Limb (tissue), 2 donors: ENCODE measurements at regions not wholly inside any gene's neighbourhood (a gene's known extent, or its start where the extent isn't known, plus 50 kb on each side); places are given as distances from the start of the nearest gene placed in this dataset.
A peak's percentile ranks its signal among the peaks of the same experiment; 100 is the strongest.

Experiments
- DNase-seq, 2 donors: peaks; one replicate each; pipeline ENCODE4 v3.0.0-alpha.2; 2016; ENCODE audit errors: extremely low spot score in 2 of 2

DNA sequence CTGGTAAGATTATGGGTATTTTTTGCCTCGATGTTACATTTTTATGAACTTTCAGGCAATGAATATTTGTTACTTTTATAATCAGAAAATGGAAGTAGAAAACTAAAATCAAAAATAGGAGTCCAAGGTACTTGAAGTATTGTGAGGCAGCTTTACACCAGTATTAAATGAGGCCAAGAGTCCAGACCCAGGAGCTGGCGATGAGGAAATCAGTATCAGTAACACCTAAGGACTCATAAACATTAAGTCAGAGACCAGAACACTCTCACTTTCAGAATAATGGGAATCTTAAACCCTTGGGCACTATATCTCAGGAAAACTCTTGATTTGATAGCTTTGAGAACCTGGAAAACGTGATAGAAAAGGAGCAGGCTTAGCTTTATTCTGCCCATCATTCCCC lies 208.8 kb downstream of the GXYLT1 start:
- no peak for DNase-seq

DNA sequence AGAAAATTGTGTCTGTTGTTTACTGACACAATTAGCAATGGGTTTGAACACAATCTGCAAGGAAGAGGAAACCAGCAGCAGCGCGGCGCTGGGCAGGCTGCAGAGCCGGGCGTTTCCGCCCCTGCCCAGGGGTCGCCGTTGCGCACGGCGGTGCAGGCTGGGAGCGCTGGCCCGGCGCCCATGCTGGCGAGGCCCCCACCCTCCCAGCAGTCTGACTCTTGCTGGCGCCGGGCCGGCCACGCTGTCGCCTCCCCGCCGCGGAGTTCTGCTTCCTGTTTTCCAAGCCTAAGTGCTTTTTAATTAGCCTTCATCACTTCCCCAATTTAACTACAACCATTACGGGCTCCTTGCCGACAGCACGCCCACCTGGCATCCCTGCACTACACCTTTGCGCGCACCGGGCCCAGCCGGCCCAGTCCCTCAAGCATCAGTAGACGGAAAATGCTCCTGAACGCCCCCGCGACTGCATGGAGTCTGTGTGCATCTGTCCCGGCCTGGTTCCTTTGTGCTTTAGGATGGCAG lies 212.1 kb downstream of the GXYLT1 start:
- peak; percentile 80 to 82 for DNase-seq

DNA sequence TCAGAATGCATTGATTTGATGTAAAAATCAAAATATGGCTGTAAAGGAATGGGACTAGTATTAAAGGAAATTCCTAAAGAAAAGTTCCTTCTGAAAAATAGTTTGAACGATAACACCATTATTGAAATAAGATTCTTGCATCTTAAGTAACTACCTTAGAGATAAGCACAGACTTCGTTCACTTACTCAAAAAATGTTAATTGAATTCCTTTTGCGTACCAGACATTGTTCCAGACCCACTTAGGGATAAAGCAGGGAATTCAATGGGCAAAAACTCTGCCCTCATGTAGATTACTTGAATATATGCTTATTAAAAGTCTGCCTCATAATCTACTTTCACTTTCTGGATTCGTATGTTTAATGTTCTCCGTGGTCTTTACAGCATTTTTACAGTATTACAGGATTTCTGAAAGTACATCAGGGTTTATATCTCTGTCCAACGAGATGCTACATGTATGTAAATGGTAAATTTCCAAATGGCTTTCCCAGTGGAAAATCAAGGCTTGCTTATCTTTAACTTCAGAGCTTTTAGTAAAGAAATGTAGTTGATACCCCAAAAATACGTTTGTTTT lies 213.7 kb downstream of the GXYLT1 start:
- no peak for DNase-seq

DNA sequence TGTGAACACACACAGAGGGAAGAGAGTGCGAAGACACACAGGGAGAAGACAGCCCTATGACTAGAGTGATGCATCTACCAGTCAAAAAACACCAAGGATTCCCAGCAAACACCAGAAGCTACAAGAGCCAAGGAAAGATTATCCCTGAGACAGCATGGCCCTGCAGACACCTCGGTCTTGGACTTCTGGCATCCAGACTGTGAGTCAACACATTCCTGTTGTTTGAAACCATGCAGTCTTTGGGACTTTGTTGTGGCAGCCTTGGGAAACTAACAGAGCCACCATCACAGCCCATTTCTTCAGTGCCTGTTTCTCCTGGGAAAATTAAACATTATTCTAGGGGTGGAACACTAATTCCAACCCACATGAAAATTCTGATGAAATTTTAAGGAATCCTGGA lies 220.6 kb downstream of the GXYLT1 start:
- no peak for DNase-seq

DNA sequence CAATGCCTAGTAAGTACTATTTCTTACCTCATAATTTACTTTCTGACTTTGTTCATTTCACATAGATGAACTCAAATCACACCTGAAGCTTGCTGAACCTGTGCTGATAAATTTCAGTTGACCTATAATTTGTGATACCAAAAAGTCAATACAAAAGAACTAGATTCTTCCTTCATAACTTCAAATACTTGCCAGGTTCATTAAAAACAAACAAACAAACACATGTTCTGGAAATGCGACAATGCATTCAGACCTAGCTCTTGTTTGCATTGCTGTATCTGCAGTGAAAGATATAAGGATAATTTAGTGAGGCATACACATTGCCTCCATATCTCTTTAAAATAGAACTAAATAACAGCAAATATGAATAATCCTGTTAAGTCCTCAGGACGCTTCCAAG lies 221.3 kb downstream of the GXYLT1 start:
- DNase-seq: no peak

DNA sequence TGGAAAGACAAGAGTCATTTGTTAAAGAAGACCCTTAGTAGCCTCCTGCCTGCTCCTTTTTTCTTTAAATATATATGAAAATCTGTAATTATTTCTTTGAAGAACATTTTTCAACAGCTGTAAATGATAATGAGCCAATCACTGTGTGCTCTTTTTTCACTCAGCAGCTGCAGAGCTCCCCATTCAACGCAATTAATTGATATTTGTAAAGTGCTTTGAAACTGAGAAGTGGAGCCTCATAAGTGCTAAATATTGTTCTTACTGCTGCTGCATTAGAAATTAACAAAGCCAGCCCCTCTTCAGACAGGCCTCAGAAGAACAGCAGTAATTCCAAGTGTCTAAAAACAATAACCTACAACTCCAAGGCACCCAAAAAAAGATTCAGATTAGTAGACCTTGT lies 224.3 kb downstream of the GXYLT1 start:
- DNase-seq: no peak

DNA sequence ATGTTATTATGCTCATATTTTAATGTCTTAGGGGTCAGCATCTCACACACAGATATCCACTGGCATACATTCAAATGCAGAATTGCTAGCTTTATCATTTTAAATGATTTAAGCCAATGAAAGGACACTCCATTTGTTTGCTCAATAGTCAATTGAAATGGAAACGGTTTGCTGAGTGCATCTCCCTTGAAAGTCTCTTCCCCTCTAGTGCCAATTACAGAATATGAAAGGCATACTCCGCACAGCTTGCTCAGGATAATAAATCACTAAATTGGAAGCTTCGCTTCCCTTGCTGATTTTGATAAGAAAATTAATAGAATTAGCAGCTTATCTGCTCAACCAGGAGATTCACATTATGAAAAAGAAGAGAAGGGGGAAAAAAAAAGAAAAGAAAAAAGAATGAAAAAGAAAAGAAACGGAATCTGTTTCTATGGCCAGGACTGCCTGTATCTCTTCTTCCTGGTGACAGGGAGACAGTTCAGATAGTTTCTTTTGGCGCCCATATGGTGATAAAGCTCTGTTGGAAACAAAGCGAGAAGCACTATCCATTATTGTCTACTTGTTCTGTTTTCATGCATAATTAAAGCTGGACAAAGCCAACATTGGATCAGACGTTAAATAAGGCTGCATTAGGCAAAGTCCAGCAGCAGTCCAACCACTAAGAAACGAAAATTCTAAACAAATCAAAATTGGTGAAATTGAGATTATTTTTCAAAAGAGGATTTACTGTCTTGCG lies 225.0 kb downstream of the GXYLT1 start:
- no peak for DNase-seq

DNA sequence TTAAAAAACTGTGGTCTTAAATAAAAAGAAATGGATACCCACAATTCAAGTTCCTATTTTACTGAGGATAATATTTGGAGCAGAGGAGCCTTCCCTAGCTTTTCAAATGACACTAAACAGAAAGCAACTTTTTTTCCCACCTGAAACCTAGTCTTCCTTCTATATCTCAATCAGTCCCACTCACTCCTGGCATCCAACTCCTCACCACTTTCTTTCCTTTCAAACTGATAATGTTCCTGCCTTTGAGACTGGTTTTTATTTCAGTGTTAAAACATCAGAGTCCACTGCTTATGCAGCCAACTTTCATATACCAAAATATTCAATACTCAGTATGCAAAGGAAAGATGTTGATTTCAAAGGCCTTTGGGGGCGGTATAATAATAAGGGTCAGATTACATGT lies 225.6 kb downstream of the GXYLT1 start:
- DNase-seq: no peak

DNA sequence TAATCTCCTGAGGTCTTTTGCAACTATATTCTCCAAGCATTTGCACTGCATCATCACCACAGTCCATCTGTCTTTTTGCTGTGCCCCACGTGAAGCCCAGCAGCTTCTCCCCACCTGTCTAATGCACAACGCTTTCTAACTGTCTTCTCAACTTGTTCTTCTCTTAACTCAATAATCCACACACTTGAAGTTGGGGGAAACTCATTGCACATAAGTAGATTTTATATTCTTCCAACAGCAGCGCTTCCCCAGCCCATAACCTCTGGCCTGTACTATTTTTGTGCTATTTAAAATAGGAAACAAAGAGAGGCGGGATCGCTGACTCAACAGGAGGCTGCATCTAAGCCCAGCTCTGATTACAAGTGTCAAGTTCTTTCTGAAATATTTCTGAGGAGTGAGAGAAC lies 226.7 kb downstream of the GXYLT1 start:
- DNase-seq: no peak

DNA sequence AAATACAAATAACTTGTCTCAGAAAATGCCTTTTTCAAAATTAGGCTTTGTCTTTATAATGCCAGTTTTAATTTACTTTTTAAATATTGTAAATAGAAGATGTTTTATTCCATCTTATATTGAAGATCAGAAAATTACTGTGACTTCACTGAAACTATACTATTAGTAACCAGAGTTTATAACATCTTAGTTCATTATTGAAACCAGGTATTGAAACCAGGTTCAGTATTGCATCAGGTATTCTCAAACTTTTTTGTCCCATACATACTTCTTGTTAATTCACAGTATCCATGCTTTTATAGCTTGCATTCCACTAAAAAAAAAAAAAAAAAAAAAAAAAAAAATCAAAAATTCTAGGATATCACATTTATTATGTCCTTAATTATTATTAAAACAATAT lies 227.5 kb downstream of the GXYLT1 start:
- no peak for DNase-seq

DNA sequence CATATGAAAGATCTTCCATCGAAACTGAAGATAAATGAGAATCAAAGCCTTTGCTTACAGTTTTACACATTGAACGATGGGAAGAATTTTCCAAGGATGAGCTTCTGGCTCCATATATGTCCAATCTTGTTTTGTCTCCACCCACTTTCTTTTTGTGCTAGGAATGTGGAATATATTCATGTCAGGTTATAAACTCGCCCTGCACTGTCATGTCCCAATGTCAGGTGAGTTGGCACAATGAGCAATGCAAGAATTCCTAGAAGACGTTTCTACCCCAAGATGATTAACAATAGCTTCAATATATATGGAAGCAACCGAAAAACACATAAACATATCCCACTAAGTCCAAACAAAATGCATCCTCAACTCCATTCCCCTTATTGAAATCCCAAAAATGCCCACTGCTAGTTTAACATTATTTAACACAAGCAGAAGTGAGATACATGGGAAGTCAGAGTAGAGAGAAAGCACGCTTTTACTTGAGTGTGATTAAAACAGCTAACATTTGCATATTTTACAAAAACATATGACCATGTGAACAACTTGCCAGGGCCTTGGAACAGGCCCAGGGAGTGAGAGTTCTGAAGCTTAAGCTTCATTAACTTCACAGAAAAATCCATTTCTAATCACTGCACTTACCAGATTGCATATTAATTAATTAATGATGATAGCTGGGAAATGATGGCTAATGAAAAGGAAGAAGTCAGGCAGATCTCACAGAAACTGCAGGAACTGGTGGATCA lies 233.9 kb downstream of the GXYLT1 start:
- no peak for DNase-seq

DNA sequence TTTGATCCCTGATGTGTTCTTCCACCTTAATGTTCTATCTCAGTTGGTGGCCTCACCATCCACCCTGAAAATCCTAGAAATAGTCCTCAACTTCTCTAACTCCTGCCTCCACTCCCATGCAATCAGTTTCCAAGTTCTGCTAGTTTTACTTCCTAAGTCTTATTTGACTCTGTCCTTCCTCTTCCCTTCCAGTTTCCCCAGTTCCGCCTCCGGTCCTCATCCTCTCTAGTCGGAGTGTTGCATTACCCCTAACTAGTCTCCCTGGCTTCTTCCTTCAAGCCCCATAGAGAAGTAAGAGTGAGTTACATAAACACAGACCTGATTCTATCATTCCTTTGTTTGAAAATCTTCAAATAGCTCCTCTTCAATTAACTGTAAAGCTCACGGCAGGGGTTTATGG lies 236.5 kb downstream of the GXYLT1 start:
- DNase-seq: no peak

DNA sequence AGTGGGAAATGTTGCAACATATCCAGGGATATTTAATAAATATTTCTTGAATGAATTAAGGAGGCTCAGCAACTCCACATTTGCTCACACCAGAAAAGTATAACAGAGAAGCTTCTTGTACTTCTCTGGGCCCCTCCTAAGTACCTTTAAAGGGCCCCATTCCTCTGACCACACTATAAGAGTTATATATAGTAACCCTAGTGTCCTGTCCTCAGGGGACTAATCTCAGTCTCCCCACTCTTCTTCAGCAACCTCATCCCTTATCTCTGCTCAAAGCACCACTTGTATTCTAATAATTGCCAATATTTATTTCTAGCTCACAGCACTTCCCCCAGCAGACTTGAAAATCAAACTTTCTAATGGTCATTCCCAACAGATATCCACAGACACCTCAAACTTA lies 237.1 kb downstream of the GXYLT1 start:
- no peak for DNase-seq

DNA sequence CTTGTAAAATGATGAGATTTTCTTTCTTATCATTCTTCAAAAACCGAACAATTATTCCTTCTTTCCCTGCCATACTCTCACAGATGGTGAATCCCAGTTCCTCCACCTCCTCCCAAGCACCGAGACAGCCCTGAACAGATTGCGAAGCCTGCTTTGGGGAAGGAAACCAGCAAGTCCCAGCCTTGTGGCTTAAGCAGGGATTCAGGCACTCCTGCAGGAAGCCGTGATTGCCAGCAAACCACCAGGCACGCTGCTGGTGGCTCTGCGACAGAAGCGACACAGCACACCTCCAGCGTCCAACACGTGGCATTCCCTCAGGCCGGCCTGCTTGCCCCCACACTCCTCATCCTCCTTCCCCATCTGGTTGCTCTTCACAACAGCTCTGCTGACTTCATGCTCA lies 237.7 kb downstream of the GXYLT1 start:
- no peak for DNase-seq

DNA sequence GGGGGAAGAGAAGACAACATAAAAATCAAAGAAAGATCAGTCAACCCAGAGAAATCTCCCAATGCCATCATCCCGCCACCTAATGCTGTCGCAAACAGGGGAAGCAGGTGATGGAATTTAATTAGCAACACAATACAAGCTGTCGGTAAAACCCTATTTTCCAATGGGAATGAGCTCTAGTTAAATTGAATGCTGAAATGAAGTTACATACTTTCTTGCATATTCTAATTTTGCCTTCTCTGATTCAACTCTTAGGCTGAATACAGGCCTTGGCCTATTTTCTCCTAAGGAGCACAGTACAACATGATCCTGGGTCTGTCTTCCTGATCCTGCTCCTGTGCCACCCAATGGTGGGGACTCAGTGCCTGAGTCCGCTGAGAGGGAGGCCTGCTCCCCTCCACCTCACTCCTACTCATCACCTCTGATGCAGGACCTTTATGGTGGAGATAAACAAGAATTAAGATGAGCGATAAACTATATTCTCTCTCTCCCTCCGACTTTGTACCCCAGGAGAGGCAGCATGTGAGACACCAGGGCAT lies 238.8 kb downstream of the GXYLT1 start:
- no peak for DNase-seq

DNA sequence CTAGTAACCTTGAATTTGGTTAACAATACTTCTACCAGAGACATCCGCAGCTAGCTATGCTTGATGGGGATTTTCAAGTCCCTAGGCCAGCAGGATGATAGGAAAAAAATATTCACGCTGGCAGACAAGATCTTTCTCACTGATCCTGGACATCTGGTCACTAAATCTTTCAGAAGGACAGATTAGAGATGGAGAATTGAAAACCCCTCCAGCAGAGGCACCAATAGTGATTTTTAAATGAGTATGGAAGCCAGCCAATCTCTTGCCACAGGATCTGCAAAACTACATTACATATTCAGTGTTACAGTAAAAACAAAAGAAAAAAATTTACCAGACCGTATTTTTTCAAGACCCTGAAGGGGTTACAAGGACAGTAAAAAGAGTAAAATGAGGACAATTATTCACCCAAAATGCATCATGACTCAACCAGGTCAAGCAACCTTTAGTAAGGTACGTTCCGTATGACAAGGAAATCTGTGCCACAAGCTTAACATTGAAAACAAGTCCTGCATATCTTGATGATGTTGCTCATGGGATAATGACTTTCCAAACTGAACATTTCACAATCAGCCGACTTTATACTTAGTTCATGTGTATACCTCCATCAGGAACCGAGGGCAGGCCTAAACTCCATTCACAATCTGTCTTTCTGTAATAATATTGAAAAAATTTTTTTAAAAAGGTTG lies 239.5 kb downstream of the GXYLT1 start:
- DNase-seq: no peak

DNA sequence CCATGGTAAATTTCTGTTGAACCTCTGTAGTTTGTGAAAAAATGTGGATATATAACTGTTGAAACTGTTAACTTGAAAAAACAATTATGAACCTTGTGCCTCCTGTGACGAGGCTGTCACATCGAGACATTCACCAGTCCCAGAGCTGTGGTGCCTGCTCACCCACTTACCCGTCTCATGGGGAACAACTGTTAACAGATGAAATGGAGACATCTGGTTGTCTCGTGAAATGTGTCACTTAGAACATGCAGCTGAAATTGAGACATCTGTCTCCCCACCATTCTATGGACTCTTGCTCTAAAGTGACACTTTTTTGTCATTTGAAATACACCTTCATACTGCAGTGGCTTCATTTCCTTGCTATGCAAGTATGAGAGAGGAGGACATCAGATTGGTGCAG lies 240.6 kb downstream of the GXYLT1 start:
- no peak for DNase-seq

DNA sequence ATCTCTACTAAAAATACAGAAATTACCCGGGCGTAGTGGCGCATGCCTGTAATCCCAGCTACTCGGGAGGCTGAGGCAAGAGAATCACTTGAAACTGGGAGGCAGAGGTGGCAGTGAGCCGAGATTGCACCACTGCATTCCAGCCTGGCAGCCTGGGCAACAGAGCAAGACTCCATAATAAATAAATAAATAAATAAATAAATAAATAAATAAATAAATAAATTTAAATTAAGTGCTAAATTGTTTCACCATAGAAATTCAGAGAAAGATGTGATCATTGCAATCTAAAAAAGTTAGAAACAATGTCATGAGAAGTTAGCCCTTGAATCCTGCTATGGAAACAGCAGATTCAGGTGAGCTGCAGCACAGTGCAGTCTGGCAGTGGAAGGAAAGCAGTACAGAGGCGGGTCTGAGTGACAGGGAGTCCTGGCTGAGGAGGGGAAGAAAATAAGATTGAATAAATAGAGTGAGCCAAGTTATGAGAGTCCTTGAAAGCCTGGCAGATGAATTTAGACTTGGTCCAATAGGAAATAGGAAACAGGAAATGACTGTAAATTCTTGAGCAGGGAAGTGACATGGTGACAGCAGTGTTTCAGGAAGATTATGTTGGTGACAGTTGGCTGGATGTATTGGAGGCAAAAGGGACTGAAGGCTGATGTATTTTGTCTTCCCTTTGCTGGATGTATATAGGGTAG lies 241.5 kb downstream of the GXYLT1 start:
- DNase-seq: no peak

DNA sequence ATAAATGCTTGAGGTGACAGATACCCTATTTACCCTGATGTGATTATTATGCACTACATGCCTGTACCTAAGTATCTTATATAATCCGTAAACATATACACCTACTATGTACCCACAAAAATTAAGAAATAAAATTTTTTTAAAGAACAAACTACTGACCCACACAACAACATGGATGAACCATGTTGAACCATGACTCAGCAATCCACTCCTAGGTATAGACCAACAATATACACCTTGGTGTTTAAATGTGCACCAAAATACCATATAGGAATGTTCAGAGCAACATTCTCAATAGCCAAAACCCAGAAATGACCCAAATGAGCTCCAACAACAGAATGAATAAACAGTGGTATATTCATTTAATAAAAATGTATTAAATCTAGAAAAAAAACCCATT lies 245.1 kb downstream of the GXYLT1 start:
- DNase-seq: no peak

DNA sequence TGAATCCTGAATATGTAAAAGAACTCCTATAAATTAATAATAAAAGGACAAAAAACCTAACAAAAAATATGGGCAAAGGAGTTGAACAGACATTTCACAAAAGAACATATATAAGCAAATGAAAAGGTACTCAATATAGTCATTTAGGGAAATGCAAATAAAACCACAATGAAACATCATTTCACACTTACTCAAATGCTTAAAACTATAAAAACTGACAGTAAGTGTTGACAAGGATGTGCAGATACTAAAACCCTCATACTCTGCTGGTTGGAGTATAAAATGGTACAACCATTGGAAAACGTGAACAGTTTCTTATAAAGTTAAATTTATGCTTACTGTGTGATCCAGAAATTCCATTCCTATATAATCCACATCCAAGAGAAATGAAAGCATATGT lies 247.1 kb downstream of the GXYLT1 start:
- no peak for DNase-seq

DNA sequence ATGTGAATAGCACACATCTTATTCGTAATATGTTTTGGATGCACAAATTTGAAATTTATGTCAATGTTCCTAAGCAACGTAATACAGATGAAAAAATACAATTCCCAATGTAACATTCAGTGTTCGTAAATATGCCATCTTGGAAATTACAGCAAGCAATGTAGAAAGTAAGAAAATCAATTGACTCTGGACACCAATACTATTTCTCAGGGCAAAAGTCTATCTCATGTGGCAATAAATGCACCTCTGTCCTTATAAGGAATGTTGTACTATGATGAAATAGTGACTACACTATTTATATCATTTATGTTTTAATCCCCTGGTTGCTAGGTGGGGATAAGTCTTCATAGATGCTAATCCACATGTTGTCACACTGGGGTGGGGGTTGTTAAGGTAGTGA lies 251.2 kb downstream of the GXYLT1 start:
- DNase-seq: no peak
